ENCODE measurements at regions not wholly inside any gene's neighbourhood (a gene's known extent, or its start where the extent isn't known, plus 50 kb on each side); places are given as distances from the start of the nearest gene placed in this dataset.

DNA sequence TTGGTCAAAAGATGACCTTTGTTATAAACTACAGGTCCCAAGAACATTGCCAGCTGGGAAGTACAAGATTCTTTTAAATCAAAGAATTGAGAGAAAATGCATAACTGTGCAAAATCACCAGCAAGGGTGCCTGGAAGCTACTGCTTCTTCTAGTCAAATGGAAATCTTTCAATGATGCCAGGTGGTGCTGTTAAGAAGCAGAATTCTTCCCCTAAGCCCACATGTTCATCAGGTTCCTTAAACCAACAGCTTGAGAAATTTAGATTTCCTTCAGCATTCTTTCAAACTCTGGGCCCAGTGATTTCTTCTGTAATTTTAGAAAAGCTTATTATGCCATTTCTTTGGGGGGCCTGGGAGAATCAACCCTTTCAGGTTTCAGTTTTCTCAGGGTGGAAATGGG is 207.8 kb upstream of the WSCD1 start:
- TF ChIP-seq, protein P1, sequence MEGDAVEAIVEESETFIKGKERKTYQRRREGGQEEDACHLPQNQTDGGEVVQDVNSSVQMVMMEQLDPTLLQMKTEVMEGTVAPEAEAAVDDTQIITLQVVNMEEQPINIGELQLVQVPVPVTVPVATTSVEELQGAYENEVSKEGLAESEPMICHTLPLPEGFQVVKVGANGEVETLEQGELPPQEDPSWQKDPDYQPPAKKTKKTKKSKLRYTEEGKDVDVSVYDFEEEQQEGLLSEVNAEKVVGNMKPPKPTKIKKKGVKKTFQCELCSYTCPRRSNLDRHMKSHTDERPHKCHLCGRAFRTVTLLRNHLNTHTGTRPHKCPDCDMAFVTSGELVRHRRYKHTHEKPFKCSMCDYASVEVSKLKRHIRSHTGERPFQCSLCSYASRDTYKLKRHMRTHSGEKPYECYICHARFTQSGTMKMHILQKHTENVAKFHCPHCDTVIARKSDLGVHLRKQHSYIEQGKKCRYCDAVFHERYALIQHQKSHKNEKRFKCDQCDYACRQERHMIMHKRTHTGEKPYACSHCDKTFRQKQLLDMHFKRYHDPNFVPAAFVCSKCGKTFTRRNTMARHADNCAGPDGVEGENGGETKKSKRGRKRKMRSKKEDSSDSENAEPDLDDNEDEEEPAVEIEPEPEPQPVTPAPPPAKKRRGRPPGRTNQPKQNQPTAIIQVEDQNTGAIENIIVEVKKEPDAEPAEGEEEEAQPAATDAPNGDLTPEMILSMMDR (IDR thresholded peaks at IDR 0.05) = no peak
- no peak for TF ChIP-seq POLR2A (IDR thresholded peaks at IDR 0.05)
- no peak for TF ChIP-seq POLR2AphosphoS5 (IDR thresholded peaks at IDR 0.05; ENCODE audit: insufficient read depth in 1 of 2, low read depth in 1 of 2)
- H3K4me3 ChIP-seq = no peak overlapping the region
- H3K27ac ChIP-seq = no peak overlapping the region
- H3K9me3 ChIP-seq = no peaks in the 10 kb centered on the region
- intact Hi-C loops (cut with DNase I) = no loop called here
- no peaks in the 10 kb centered on the region for H3K27me3 ChIP-seq
- H3K36me3 ChIP-seq = no peaks in the 10 kb centered on the region
- H3K4me1 ChIP-seq = no peaks in the 10 kb centered on the region
- peak in 1 of 2 donors; percentile 12 for DNase-seq (ENCODE audit: extremely low spot score in 2 of 2)

DNA sequence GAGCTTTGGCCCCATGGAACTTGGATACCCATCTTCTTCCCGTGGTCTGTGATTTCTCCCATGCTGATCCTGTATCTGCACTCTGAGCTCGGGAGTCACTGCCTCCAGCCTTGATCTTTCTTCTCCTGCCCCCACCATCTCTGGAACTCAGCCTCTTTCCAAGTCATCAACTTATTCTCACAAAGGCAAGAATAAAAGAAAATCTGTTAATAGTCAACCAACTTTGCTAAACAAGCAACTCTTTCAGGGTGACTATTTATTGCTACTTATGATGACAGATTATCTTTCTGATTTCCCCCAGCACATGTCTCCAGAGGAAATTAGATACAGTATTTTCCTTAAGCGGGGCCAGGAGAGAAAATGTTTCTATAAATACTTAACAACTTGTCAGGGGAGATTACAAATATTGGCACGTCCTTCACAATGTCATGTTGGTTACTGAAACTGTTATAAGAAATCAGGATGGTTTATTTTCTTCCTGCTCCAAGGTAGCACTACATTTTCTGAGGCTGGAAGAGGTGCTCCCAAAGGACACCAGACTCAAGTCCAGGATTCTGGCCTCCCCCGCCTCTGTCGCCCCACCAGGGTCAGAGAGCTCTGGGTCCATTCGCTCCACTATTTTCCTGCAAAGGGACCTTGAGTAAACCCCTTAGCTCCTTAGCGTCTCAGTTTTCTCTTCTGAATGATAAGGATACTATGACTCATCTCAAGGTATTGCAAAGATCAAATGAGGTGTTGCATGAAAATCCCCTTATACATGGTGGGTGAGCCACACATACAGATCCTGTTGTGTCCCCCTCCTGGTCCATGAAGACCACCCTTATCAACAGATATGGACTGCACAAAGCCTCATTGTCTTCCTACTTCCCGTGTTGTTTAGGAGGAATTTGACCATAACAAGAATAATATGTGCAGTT is 205.2 kb upstream of the WSCD1 start:
- TF ChIP-seq POLR2AphosphoS5 (IDR thresholded peaks at IDR 0.05; ENCODE audit: insufficient read depth in 1 of 2, low read depth in 1 of 2) = no peak
- no peak for TF ChIP-seq POLR2A (IDR thresholded peaks at IDR 0.05)
- TF ChIP-seq, protein P1 (IDR thresholded peaks at IDR 0.05) = no peak
- Histone ChIP-seq H3K4me1 (no peaks in the 10 kb centered on the region), H3K27me3 (no peaks in the 10 kb centered on the region), H3K4me3 (no peak overlapping the region), H3K9me3 (no peaks in the 10 kb centered on the region), H3K27ac (no peak overlapping the region), H3K36me3 (no peaks in the 10 kb centered on the region)
- intact Hi-C loops (cut with DNase I) = no loop called here
- peak in 1 of 2 donors; percentile 40 for DNase-seq (ENCODE audit: extremely low spot score in 2 of 2)

DNA sequence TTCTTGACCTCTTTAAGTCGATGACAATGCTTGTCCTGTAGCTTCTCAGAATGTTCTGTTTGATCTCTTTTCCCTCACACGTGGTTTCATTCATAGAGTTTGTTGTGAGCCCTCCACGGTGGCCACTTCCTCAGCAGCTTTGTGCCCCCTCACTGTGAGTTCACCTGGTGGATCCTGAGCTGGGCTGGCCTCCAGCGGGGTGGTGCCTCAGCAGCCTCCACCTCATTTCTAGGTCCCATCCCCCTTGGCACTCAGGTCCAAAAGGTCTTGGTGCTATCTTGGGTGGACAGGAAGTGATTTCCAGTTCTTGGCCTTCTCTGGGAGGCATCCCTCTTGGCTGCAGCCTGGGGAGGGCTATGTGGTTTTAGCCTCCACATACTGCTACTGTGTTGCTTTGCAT is 203.2 kb upstream of the WSCD1 start:
- H3K27me3 ChIP-seq = no peaks in the 10 kb centered on the region
- H3K4me1 ChIP-seq = no peaks in the 10 kb centered on the region
- no peak overlapping the region for H3K4me3 ChIP-seq
- no peaks in the 10 kb centered on the region for H3K36me3 ChIP-seq
- peak in 1 of 2 donors; percentile 61 for DNase-seq (ENCODE audit: extremely low spot score in 2 of 2)
- no peak for TF ChIP-seq POLR2A (IDR thresholded peaks at IDR 0.05)
- no peak for TF ChIP-seq POLR2AphosphoS5 (IDR thresholded peaks at IDR 0.05; ENCODE audit: insufficient read depth in 1 of 2, low read depth in 1 of 2)
- TF ChIP-seq, protein P1 (IDR thresholded peaks at IDR 0.05) = no peak
- no peaks in the 10 kb centered on the region for H3K9me3 ChIP-seq
- intact Hi-C loops (cut with DNase I) = no loop called here
- no peak overlapping the region for H3K27ac ChIP-seq

DNA sequence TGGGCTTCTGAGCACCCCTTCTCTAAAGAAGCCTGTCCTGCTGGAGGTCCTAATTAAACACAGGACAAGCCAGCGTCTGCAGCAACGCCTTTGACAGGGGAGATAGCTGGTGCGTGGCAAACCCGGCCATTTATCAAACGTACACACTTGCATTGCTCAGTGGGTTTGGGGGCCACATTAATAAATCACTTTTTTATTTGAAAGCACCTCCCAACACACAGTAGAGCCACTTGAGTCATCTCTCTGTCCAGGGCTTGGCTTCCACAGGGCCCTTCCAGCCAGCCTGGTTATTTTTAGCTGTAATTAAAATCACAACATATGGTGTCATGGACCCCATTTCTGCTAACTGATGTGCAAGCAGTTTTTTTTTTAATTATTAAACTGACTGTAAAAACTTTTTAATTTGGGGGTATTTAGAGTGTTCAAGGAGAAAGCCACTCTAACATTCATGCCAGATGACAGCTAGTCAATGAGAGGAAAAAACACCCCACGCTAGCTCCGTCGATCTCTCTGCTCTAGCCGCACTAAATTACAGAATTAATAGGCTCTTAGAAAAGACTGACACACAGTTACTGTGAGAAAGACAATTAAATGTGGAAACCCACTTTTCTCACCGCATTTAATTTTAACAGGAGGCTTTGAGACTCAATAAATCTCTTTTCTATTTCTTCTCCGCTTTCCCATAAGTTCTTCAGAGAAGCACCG is 201.0 kb upstream of the WSCD1 start:
- Histone ChIP-seq H3K36me3 (no peaks in the 10 kb centered on the region), H3K4me3 (no peak overlapping the region), H3K27me3 (no peaks in the 10 kb centered on the region), H3K4me1 (no peaks in the 10 kb centered on the region), H3K9me3 (no peaks in the 10 kb centered on the region), H3K27ac (no peak overlapping the region)
- DNase-seq (ENCODE audit: extremely low spot score in 2 of 2) = peak; percentile 16 to 42
- intact Hi-C loops (cut with DNase I) = no loop called here
- TF ChIP-seq, protein P1 (IDR thresholded peaks at IDR 0.05) = no peak
- TF ChIP-seq POLR2A (IDR thresholded peaks at IDR 0.05) (no peak), POLR2AphosphoS5 (IDR thresholded peaks at IDR 0.05; ENCODE audit: insufficient read depth in 1 of 2, low read depth in 1 of 2) (no peak)
